Fibroblast of the aortic adventitia (primary cell): ENCODE measurements at regions not wholly inside any gene's neighbourhood (a gene's known extent, or its start where the extent isn't known, plus 50 kb on each side); places are given as distances from the start of the nearest gene placed in this dataset.

Source experiments
- DNase-seq: peaks from one replicate; pipeline ENCODE4 v3.0.0-alpha.2; 2010; ENCODE audit warnings: low read depth
- H3K4me3 ChIP-seq: 2 replicates; pipeline ENCODE4 v1.5.1; 2011; ENCODE audit warnings: low read depth, mild to moderate bottlenecking, control low read depth, low read length, moderate library complexity
- TF ChIP-seq, protein P1 (sequence below): IDR thresholded peaks from 2 replicates; pipeline ENCODE4 v1.5.1; 2011; ENCODE audit warnings: mild to moderate bottlenecking, low read length, control low read depth, inconsistent platforms; ENCODE audit not compliant: insufficient read depth

DNA sequence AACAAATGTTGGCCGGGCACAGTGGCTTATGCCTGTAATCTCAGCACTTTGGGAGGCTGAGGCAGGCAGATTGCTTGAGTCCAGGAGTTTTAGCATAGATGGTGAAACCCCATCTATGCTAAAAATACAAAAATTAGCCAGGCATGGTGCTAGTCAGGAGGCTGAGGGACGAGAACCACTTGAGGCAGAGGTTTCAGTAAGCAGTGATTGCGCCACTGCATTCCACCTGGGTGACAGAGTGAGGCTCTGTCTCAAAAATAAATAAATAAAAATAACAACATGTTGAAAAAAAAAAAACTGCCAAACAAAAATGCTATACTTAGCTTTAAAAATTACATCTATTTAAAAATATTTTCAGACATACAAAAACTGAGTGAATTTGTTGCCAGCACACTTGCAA, 374.2 kb upstream of the SMIM31 start:
- TF ChIP-seq, protein P1, sequence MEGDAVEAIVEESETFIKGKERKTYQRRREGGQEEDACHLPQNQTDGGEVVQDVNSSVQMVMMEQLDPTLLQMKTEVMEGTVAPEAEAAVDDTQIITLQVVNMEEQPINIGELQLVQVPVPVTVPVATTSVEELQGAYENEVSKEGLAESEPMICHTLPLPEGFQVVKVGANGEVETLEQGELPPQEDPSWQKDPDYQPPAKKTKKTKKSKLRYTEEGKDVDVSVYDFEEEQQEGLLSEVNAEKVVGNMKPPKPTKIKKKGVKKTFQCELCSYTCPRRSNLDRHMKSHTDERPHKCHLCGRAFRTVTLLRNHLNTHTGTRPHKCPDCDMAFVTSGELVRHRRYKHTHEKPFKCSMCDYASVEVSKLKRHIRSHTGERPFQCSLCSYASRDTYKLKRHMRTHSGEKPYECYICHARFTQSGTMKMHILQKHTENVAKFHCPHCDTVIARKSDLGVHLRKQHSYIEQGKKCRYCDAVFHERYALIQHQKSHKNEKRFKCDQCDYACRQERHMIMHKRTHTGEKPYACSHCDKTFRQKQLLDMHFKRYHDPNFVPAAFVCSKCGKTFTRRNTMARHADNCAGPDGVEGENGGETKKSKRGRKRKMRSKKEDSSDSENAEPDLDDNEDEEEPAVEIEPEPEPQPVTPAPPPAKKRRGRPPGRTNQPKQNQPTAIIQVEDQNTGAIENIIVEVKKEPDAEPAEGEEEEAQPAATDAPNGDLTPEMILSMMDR, result no peak

GRCh38 chr4:164381859-164382258, 372.1 kb upstream of the SMIM31 start:
- TF ChIP-seq, protein P1, result no peak
- no peak for DNase-seq
- no peak overlapping the region for H3K4me3 ChIP-seq

More for the DNA sequence above, 374.2 kb upstream of the SMIM31 start:
- DNase-seq, result no peak
- H3K4me3 ChIP-seq, result no peak overlapping the region

- no peak for DNase-seq
- TF ChIP-seq, protein P1, result no peak
- H3K4me3 ChIP-seq, result peak overlapping the region; percentile 3
Measured at GRCh38 chr4:164383058-164383357, 370.9 kb upstream of the SMIM31 start.

GRCh38 chr4:164383358-164384220, 370.3 kb upstream of the SMIM31 start:
- DNase-seq, result peak; percentile 3
- peak overlapping the region; percentile 3 for H3K4me3 ChIP-seq
- TF ChIP-seq, protein P1, result no peak

DNA sequence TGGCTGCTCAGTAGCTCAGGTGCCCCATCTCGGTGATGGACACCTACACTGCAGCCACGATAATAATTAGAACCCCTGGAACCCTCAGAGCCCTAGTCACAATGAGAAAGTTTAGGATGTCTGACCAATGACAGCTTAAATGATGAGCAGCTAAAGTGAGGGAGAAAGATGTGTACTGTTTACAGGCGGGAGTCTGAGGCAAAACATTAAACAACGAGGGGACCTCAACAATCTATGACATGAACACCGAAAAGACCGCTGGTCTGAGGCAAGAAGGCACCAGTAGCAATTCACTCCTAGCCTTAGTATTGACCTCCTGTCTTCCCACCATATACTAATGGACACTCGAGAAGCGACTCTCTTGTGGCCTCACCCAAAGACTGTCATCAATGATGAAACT, 369.5 kb upstream of the SMIM31 start:
- TF ChIP-seq, protein P1, result no peak
- no peak overlapping the region for H3K4me3 ChIP-seq
- no peak for DNase-seq

GRCh38 chr4:164396439-164396838, 357.5 kb upstream of the SMIM31 start:
- DNase-seq, result no peak
- TF ChIP-seq, protein P1, result no peak
- H3K4me3 ChIP-seq, result no peak overlapping the region

DNA sequence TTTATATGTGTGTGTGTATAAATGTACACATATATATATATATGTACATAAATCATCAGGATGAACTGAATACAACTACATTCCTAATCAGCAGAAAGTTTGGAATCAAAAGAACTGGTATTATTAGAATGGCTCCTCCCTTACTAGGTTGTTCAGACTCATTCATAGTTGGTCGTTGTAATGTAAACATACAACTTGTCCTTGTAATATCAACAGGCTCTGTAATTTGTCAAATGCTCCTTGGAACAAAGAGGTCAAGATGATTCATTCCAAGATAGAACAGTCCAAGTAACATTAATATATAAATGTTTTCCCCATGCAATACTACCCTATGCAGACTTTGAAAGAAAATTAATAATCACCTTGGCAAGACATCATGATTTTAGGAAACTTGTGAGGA, 351.4 kb upstream of the SMIM31 start:
- no peak for DNase-seq
- TF ChIP-seq, protein P1, result no peak
- H3K4me3 ChIP-seq, result no peak overlapping the region
